ENCODE measurements at regions not wholly inside any gene's neighbourhood (a gene's known extent, or its start where the extent isn't known, plus 50 kb on each side); places are given as distances from the start of the nearest gene placed in this dataset.

DNA sequence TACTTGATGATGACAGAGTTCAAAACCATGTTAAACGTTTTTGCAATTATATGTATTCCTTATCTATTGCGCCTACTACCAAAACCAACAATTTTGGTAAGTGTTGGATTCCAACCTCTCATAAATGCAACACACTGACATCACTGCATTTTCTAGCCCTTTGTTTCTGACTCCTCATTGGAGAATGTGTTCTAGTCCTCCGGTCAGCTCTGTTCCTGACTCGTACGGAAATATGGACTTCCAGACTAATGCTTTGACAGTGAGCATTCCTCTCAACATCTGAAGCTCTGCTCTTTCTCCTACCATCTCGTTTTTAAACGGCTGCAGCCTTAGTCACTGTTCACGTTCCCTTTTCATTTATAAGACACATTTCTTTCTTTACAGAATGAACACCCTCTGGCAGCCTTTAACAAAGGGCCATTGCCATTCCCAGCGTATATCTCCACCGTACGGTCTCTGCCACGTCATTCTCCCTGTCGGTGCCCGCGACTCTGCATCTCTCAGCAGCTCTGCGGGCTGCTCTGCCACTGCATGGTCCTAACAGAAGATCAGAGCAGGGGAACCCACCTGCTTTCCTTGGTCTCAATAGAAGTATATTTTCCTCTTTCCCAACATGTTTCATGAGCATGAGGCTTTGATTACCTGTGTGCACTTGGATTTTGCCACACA, 103.0 kb upstream of the SYNDIG1 start:
- intact Hi-C loops (cut with DNase I) = no loop called here
- Histone ChIP-seq H3K9me3 (no peaks in the 10 kb centered on the region), H3K36me3 (no peaks in the 10 kb centered on the region), H3K27me3 (replicated peaks; ENCODE audit: insufficient read depth) (no peaks in the 10 kb centered on the region), H3K4me1 (replicated peaks) (no peaks in the 10 kb centered on the region), H3K4me3 (no peak overlapping the region), H3K27ac (no peak overlapping the region)
- WGBS = 89% methylated on average over 16 of the region's 16 CpGs
- DNase-seq (ENCODE audit: low spot score) = no peak
- TF ChIP-seq POLR2A (IDR thresholded peaks at IDR 0.05) (no peak), POLR2AphosphoS5 (IDR thresholded peaks at IDR 0.05) (no peak)
- TF ChIP-seq, protein P1, sequence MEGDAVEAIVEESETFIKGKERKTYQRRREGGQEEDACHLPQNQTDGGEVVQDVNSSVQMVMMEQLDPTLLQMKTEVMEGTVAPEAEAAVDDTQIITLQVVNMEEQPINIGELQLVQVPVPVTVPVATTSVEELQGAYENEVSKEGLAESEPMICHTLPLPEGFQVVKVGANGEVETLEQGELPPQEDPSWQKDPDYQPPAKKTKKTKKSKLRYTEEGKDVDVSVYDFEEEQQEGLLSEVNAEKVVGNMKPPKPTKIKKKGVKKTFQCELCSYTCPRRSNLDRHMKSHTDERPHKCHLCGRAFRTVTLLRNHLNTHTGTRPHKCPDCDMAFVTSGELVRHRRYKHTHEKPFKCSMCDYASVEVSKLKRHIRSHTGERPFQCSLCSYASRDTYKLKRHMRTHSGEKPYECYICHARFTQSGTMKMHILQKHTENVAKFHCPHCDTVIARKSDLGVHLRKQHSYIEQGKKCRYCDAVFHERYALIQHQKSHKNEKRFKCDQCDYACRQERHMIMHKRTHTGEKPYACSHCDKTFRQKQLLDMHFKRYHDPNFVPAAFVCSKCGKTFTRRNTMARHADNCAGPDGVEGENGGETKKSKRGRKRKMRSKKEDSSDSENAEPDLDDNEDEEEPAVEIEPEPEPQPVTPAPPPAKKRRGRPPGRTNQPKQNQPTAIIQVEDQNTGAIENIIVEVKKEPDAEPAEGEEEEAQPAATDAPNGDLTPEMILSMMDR (IDR thresholded peaks at IDR 0.05) = no peak

GRCh38 chr20:24365670-24366069, 103.8 kb upstream of the SYNDIG1 start:
- WGBS = 85% methylated on average over 3 of the region's 3 CpGs
- no peak for DNase-seq (ENCODE audit: low spot score)
- Histone ChIP-seq H3K9me3 (no peaks in the 10 kb centered on the region), H3K27me3 (replicated peaks; ENCODE audit: insufficient read depth) (no peaks in the 10 kb centered on the region), H3K36me3 (no peaks in the 10 kb centered on the region), H3K4me3 (no peak overlapping the region), H3K27ac (no peak overlapping the region), H3K4me1 (replicated peaks) (no peaks in the 10 kb centered on the region)
- intact Hi-C loops (cut with DNase I) = no loop called here
- TF ChIP-seq, protein P1 (IDR thresholded peaks at IDR 0.05) = no peak
- no peak for TF ChIP-seq POLR2AphosphoS5 (IDR thresholded peaks at IDR 0.05)

DNA sequence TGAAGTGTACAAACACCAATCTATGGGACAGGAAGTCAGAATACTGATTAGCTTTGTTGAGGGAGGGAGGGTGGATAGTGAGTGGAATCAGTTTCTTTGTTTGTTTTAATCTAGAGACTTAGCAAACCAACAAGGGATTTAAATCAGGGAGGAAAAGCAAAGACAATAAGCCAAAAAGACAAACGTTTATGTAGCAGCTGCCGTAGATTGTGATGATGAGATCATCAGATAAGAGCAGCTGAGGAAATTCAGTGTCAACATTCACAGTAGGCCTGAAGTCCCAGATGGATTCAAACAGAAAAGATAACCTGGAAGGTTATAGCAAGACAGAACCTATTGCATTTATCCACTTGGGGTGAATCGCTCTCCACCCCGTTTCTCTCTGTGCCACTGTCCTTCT, 104.9 kb upstream of the SYNDIG1 start:
- H3K9me3 ChIP-seq = no peaks in the 10 kb centered on the region
- intact Hi-C loops (cut with DNase I) = no loop called here
- TF ChIP-seq, protein P1 (IDR thresholded peaks at IDR 0.05) = no peak
- TF ChIP-seq POLR2A (IDR thresholded peaks at IDR 0.05) (no peak), POLR2AphosphoS5 (IDR thresholded peaks at IDR 0.05) (no peak)
- no peak overlapping the region for H3K4me3 ChIP-seq
- DNase-seq (ENCODE audit: low spot score) = no peak
- H3K27ac ChIP-seq = no peak overlapping the region
- H3K27me3 ChIP-seq (replicated peaks; ENCODE audit: insufficient read depth) = no peaks in the 10 kb centered on the region
- H3K4me1 ChIP-seq (replicated peaks) = no peaks in the 10 kb centered on the region
- no peaks in the 10 kb centered on the region for H3K36me3 ChIP-seq
- 30% methylated on average over 4 of the region's 4 CpGs for WGBS

DNA sequence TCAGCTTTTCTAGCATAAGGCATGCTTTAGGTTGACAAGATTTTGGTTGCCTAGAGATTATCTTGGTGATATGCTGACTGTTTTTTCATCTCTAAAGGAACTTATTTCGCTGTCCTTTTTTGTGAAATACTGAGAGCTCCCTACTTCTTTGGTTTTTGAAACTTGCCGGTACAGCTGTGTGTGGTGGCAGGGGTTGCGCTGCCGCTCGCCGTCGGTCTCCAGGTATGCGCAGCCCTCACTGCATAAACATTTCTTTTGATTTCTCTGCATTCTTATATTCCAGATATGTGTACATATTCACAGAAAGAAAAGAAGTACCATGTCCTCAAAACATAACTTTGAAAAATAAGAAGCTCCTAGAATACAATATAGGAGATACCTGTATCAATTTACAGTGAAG, 106.4 kb upstream of the SYNDIG1 start:
- intact Hi-C loops (cut with DNase I) = no loop called here
- H3K27me3 ChIP-seq (replicated peaks; ENCODE audit: insufficient read depth) = no peaks in the 10 kb centered on the region
- WGBS = 84% methylated on average over 8 of the region's 8 CpGs

GRCh38 chr20:24362080-24362479, 107.3 kb upstream of the SYNDIG1 start:
- no peak for TF ChIP-seq POLR2AphosphoS5 (IDR thresholded peaks at IDR 0.05)
- TF ChIP-seq, protein P1 (IDR thresholded peaks at IDR 0.05) = no peak
- TF ChIP-seq POLR2A (IDR thresholded peaks at IDR 0.05) = no peak
- Histone ChIP-seq H3K27ac (no peak overlapping the region), H3K36me3 (no peaks in the 10 kb centered on the region), H3K4me3 (no peak overlapping the region), H3K9me3 (no peaks in the 10 kb centered on the region), H3K27me3 (replicated peaks; ENCODE audit: insufficient read depth) (no peaks in the 10 kb centered on the region), H3K4me1 (replicated peaks) (no peaks in the 10 kb centered on the region)
- intact Hi-C loops (cut with DNase I) = no loop called here
- no peak for DNase-seq (ENCODE audit: low spot score)

More for the DNA sequence above, 106.4 kb upstream of the SYNDIG1 start:
- Histone ChIP-seq H3K4me1 (replicated peaks) (no peaks in the 10 kb centered on the region), H3K36me3 (no peaks in the 10 kb centered on the region), H3K4me3 (no peak overlapping the region), H3K27ac (no peak overlapping the region), H3K9me3 (no peaks in the 10 kb centered on the region)
- DNase-seq (ENCODE audit: low spot score) = no peak
- TF ChIP-seq, protein P1 (IDR thresholded peaks at IDR 0.05) = no peak
- TF ChIP-seq POLR2AphosphoS5 (IDR thresholded peaks at IDR 0.05) = no peak
- TF ChIP-seq POLR2A (IDR thresholded peaks at IDR 0.05) = no peak

Measured in prostate gland (tissue), 2 donors.